Activated T-cell treated with anti-CD3 and anti-CD28 coated beads, Interleukin-2, amount 50 U/mL, for 72 hours (primary cell): ENCODE measurements at regions not wholly inside any gene's neighbourhood (a gene's known extent, or its start where the extent isn't known, plus 50 kb on each side); places are given as distances from the start of the nearest gene placed in this dataset.
"Not testable (repeated sequence)": the region's sequence is repeated elsewhere in the genome, so short reads cannot be mapped to it uniquely, and the experiment has no call there.

Experiments
- ATAC-seq, 2 donors: fragments of 150-1000 bp; cut with Tn5 transposase; replicated peaks in 1 of 2; 2 replicates each; pipeline ENCODE4 v1.10.0; 2021; ENCODE audit warnings: moderate library complexity in 2 of 2, mild to moderate bottlenecking in 1 of 2
- DNase-seq, 2 donors: peaks; one replicate each; pipeline ENCODE4 v3.0.0; 2021 to 2022; ENCODE audit warnings: mixed read lengths in 1 of 2
- H3K27ac Mint-ChIP-seq: one replicate; pipeline ENCODE4 v1.8.0; 2022; ENCODE audit warnings: mild to moderate bottlenecking, moderate library complexity, mixed read lengths
- H3K27me3 Mint-ChIP-seq: one replicate; pipeline ENCODE4 v1.8.0; 2022; ENCODE audit warnings: low read depth, mixed read lengths
- H3K36me3 Mint-ChIP-seq, 2 donors: one replicate each; pipeline ENCODE4 v1.8.0; 2022; ENCODE audit warnings: mixed read lengths in 2 of 2, mild to moderate bottlenecking in 1 of 2; ENCODE audit not compliant: insufficient read depth in 2 of 2
- H3K4me1 Mint-ChIP-seq: one replicate; pipeline ENCODE4 v1.8.0; 2022; ENCODE audit warnings: low read depth, mixed read lengths
- H3K4me3 Mint-ChIP-seq, 2 donors: one replicate each; pipeline ENCODE4 v1.8.0; 2022; ENCODE audit warnings: mild to moderate bottlenecking in 2 of 2, mixed read lengths in 2 of 2, moderate library complexity in 2 of 2
- H3K9me3 Mint-ChIP-seq, 2 donors: one replicate each; pipeline ENCODE4 v1.8.0; 2022; ENCODE audit warnings: mixed read lengths in 2 of 2

DNA sequence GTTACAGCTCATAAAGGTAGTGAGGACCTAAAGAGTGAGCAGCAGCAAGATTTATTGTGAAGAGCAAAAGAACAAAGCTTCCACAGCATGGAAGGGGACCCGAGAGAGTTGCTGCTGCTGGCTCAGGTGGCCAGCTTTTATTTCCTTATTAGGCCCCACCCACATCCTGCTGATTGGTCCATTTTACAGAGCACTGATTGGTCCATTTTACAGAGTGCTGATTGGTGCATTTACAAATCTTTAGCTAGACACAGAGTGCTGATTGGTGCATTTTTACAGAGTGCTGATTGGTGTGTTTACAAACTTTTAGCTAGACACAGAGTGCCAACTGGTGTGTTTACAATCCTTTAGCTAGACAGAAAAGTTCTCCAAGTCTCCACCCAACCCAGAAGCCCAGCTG is 256.2 kb upstream of the HTR1E start:
- not testable (repeated sequence) for DNase-seq, H3K4me1 Mint-ChIP-seq, ATAC-seq, H3K4me3 Mint-ChIP-seq, H3K36me3 Mint-ChIP-seq, H3K27me3 Mint-ChIP-seq, H3K9me3 Mint-ChIP-seq, H3K27ac Mint-ChIP-seq

DNA sequence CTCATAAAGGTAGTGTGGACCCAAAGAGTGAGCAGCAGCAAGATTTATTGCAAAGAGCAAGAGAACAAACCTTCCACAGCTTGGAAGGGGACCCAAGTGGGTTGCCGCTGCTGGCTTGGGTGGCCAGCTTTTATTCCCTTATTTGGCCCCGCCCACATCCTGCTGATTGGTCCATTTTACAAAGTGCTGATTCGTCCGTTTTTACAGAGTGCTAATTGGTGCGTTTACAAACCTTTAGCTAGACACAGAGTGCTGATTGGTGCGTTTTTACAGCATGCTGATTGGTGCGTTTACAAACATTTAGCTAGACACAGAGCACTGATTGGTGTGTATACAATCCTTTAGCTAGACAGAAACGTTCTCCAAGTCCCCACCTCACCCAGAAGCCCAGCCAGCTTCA is 265.2 kb upstream of the HTR1E start:
- DNase-seq, H3K36me3 Mint-ChIP-seq, H3K27me3 Mint-ChIP-seq, H3K4me1 Mint-ChIP-seq, ATAC-seq, H3K27ac Mint-ChIP-seq, H3K4me3 Mint-ChIP-seq: not testable (repeated sequence)
- H3K9me3 Mint-ChIP-seq, result peaks cover 10 to 11% of the 10 kb centered on the region in 2 donors

DNA sequence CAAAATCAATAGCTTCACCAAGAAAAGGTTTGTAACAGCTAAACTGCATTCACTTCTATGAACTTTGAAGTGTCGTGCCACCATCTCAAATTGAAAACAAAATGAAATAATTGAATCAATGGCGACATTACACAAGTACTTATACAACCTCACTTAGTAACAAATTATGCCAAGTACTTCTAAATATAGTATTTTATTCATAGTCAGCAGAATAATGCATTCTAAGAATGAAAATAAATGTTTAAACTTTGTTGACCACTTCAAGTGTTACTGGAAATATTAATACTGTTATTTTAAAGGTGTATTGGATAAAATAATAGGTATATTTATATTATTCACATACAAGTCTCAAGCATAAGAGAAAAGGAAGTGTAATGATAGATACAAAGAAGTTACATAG is 280.1 kb upstream of the HTR1E start:
- no peak overlapping the region for H3K27ac Mint-ChIP-seq

DNA sequence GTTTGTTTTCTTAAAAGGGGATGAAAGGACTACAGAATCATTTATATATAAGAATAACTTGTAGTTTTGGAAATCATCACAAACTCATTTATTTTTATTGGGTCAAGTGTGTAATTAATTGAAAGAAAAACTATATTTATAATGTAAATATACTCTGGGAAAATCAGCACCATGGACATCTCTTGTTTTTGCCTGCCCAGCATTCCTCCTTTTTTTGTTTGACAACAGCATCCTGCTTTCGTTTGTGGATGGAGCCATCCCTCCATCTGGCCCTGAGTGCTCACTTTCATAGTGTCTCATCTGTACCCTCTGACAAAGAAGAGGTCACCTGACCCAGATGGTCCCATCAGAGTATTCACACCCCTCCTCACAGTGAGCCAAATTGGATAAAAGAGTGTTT is 308.2 kb upstream of the HTR1E start:
- Mint-ChIP-seq H3K27me3 (no peaks in the 10 kb centered on the region), H3K27ac (no peak overlapping the region), H3K36me3 (peaks cover 0 to 1% of the 10 kb centered on the region in 2 donors), H3K4me1 (no peaks in the 10 kb centered on the region), H3K4me3 (no peak overlapping the region), H3K9me3 (peaks cover 2 to 8% of the 10 kb centered on the region in 2 donors)
- DNase-seq (no peak), ATAC-seq (no peak)

More for the DNA sequence above, 280.1 kb upstream of the HTR1E start:
- ATAC-seq (no peak), DNase-seq (no peak)
- H3K27me3 Mint-ChIP-seq, result no peaks in the 10 kb centered on the region
- no peaks in the 10 kb centered on the region for H3K36me3 Mint-ChIP-seq
- H3K4me1 Mint-ChIP-seq, result no peaks in the 10 kb centered on the region
- H3K9me3 Mint-ChIP-seq, result peaks cover 3 to 10% of the 10 kb centered on the region in 2 donors
- no peak overlapping the region for H3K4me3 Mint-ChIP-seq

DNA sequence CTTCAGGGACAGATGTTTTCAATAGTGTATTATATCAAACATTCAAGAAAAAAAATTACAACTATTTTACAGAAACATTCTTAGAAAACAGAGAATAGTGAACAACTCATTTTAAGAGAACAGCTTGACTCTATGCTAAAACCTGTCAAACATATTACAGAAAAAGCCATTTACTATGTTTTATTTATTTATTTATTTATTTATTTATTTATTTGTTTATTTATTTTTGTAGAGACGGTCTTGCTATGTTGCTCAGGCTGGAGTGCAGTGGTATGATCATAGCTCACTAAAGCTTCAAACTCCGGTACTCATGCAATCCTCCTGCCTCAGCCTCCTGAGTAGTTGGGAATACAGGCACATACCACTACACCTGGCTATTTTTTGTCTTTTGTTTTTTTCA is 317.9 kb upstream of the HTR1E start:
- H3K9me3 Mint-ChIP-seq, result peaks cover 9 to 11% of the 10 kb centered on the region in 2 donors

DNA sequence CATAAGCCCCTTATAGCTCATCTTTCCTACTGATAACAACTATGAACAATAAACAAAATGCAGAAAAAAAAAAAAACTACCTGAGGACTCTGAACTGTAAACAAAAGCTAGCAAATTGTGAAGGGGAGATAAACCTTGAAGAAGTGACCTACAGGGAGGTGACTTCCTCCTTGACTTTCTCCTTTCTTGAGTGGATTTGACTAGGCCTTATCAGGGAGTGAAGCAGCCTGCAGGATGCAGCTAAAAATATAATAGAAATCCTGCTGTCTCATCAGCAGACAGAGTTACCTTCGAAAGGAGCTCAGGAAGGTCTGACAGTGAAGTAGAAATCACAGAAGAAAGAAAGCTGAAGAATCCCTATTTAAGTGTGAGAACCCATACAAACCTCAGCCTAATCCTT is 322.0 kb upstream of the HTR1E start:
- peaks cover 0 to 1% of the 10 kb centered on the region in 2 donors for H3K36me3 Mint-ChIP-seq
- no peaks in the 10 kb centered on the region for H3K9me3 Mint-ChIP-seq
- no peak overlapping the region for H3K4me3 Mint-ChIP-seq
- H3K27ac Mint-ChIP-seq, result no peak overlapping the region
- H3K27me3 Mint-ChIP-seq, result no peaks in the 10 kb centered on the region
- H3K4me1 Mint-ChIP-seq, result no peaks in the 10 kb centered on the region
- DNase-seq (no peak), ATAC-seq (no peak)

More for the DNA sequence above, 317.9 kb upstream of the HTR1E start:
- Mint-ChIP-seq H3K4me3 (no peak overlapping the region), H3K36me3 (peaks cover 0 to 3% of the 10 kb centered on the region in 2 donors), H3K27me3 (no peaks in the 10 kb centered on the region), H3K27ac (no peak overlapping the region), H3K4me1 (no peaks in the 10 kb centered on the region)
- DNase-seq (no peak), ATAC-seq (no peak)

DNA sequence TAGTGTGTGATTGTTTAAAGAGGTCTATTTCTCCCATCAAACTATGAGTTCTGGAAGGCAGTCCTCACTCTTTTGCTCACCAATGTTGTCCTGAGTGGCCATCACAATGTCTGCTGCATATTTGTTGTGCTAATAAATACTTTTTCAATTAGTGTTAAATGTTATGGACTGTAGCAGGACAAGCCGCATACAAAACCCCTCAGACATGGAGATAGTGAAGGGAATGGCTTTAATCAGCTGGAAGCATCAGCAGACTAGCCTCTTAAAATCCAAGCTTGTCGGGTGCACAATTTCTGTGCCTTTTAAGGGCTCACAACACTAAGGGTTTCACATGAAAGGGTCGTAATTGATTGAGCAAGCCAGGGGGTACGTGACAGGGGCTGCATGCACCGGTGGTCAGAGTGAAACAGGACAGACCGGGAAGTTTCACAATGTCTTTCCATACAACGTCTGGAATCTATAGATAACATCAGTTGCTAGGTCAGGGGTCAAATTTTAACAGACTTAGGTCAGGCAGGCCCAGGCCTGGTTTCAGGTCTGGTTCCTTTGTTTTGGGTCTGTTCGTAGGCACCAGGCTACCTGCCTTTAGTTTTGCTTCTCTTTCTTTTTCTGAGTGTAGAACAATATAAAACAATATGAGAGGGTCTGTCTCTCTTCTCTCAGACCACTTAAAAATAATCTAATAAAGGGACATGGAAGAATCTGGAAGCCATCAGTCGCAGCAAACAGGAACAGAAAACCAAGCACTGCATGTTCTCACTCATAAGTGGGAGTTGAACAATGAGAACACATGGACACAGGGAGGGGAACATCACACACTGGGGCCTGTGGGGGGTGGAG is 327.6 kb upstream of the HTR1E start:
- Mint-ChIP-seq H3K9me3 (peaks cover 2% of the 10 kb centered on the region in 2 donors), H3K27me3 (no peaks in the 10 kb centered on the region), H3K4me3 (no peak overlapping the region), H3K36me3 (no peaks in the 10 kb centered on the region), H3K27ac (no peak overlapping the region), H3K4me1 (no peaks in the 10 kb centered on the region)
- no peak for ATAC-seq
- DNase-seq, result no peak

DNA sequence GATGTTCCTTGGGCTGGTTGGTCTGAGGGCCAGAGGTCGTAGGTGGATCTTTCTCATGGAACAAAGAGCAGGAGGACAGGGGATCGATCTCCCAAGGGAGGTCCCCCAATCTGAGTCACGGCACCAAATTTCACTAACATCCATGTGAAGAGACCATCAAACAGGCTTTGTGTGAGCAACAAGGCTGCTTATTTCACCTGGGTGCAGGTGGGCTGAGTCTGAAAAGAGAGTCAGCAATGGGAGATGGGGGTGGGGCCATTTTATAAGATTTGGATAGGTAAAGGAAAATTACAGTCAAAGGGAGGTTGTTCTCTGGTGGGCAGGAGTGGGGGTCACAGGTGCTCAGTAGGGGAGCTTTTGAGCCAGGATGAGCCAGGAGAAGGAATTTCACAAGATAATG is 334.0 kb upstream of the HTR1E start:
- H3K4me1 Mint-ChIP-seq, H3K36me3 Mint-ChIP-seq, H3K9me3 Mint-ChIP-seq, H3K27me3 Mint-ChIP-seq, DNase-seq, H3K4me3 Mint-ChIP-seq, ATAC-seq, H3K27ac Mint-ChIP-seq: not testable (repeated sequence)

DNA sequence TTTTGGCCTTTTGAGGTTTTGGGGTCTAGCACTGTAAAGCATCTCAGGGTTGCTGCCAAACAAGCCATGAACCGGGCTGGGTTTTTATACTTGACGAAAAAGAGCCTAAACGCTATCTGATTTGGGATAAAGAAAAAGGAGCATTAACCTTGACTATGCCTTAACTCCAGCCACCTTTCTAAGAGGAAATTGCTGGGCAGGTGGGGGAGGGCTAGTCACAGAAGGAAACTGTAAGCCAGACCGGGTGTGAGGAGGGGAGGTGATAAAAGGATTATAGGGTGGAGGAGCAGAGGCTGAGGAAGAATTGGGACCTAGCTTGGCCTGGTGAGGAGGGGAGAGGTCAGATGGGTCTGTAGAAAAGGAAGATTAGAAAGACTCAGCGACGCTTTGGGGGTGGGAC is 335.2 kb upstream of the HTR1E start:
- H3K9me3 Mint-ChIP-seq, H3K36me3 Mint-ChIP-seq, H3K27me3 Mint-ChIP-seq, DNase-seq, H3K27ac Mint-ChIP-seq, ATAC-seq, H3K4me3 Mint-ChIP-seq, H3K4me1 Mint-ChIP-seq: not testable (repeated sequence)

DNA sequence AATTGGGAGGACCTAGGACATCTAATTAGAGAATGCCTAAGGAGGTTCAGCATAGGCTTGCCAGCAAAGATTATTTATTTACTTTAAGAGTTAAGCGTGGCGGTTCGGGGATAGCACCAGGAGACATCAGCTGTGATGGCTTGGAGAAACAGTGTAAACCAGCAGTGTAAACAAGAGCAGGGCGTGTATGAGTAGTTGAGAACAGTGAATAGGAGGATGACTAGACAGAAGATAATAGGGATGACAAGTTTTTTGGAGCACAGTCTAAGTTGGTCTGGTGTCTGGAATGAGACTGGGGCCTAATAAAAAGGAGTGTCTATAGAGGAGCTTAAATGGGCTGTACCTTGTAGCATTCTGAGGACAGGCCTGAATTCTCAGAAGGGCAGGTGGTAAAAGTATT is 338.4 kb upstream of the HTR1E start:
- not testable (repeated sequence) for H3K4me3 Mint-ChIP-seq, DNase-seq, H3K27ac Mint-ChIP-seq, H3K4me1 Mint-ChIP-seq, H3K27me3 Mint-ChIP-seq, ATAC-seq, H3K36me3 Mint-ChIP-seq, H3K9me3 Mint-ChIP-seq

DNA sequence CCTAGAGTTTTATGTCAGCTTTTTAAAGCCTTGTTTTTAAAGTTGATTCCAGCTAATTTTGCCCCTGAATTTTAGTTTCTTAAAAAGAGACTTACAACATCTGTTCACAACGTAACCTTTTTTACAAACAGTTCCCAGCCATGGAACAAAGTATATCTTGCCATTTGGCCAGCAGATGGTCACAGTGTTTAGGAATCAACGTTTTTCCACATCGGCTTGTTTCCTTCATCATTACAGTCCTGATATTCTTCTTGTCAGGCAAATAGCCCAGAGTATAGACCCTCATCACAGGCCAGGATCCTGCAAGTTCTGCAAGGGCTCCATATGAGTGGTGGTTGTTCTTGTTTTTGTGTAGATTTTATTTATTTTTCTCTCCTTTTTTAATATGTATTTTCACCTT is 341.7 kb upstream of the HTR1E start:
- ATAC-seq (no peak), DNase-seq (no peak)
- Mint-ChIP-seq H3K27me3 (no peaks in the 10 kb centered on the region), H3K27ac (no peak overlapping the region), H3K9me3 (no peaks in the 10 kb centered on the region), H3K36me3 (no peaks in the 10 kb centered on the region), H3K4me1 (no peaks in the 10 kb centered on the region), H3K4me3 (no peak overlapping the region)

DNA sequence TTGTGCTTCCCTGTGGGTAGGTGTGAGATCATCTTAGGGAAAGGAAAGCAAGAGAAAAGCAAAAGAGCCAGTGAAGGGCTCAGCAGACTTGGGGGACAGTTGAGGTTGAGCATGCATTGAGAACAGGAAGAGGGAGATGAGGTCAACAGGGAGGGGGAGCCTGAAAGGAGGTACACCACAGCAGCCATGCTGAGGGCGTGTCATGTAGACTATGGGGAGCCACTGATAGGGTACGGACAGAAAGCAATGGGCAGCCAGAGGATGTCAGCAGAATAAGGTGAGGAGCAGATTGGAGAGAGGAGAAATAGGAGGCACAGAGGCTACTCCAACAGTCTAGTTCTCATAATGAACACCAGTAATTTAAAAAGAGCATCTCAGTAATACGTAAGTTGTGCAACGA is 351.1 kb upstream of the HTR1E start:
- H3K36me3 Mint-ChIP-seq, result peaks cover 0 to 4% of the 10 kb centered on the region in 2 donors
- no peak for ATAC-seq
- no peak overlapping the region for H3K4me3 Mint-ChIP-seq
- no peaks in the 10 kb centered on the region for H3K27me3 Mint-ChIP-seq
- H3K27ac Mint-ChIP-seq, result no peak overlapping the region
- no peak for DNase-seq
- H3K9me3 Mint-ChIP-seq, result peaks cover 15% of the 10 kb centered on the region in 2 donors
- H3K4me1 Mint-ChIP-seq, result no peaks in the 10 kb centered on the region

DNA sequence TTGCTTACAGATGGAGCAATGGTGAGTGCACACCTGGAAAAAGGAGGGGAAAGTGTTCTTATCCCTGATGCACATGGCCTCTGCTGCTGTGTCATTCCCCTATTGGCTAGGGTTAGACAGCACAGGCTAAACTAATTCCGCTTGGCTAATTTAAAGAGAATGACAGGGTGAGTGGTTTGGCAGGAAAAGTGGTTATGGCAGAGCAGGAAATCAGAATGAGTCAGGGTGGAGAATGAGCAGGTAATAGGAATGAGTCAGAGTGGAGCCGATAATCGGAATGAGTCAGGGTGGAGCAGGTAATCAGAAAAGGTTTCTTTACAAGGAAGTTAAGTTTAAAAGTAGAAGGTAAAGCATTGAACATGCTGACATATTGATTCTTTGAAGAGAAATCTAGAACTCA is 355.5 kb upstream of the HTR1E start:
- Mint-ChIP-seq H3K36me3 (peaks cover 1 to 4% of the 10 kb centered on the region in 2 donors), H3K4me1 (no peaks in the 10 kb centered on the region), H3K9me3 (peaks cover 24 to 25% of the 10 kb centered on the region in 2 donors), H3K27ac (no peak overlapping the region), H3K4me3 (no peak overlapping the region), H3K27me3 (no peaks in the 10 kb centered on the region)
- DNase-seq (no peak), ATAC-seq (no peak)

DNA sequence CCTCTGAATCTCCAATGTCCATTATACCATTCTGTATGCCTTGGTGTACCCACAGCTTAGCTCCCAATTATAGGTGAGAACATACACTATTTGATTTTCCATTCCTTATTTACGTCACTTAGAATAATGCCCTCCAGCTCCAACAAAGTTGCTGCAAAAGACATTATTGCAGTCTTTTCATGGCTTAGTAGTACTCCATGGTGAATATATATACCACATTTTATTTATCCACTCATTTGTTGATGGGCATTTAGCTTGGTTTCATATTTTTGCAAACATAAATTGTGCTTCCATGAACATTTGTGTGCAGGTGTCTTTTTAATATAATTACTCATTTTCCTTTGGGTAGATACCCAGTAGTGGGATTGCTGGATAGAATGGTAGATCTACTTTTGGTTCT is 374.1 kb upstream of the HTR1E start:
- Mint-ChIP-seq H3K27me3 (no peaks in the 10 kb centered on the region), H3K36me3 (no peaks in the 10 kb centered on the region), H3K27ac (no peak overlapping the region), H3K4me1 (no peaks in the 10 kb centered on the region), H3K4me3 (no peak overlapping the region), H3K9me3 (peaks cover 7 to 9% of the 10 kb centered on the region in 2 donors)
- DNase-seq, result no peak
- no peak for ATAC-seq
